NCI-H128 (cell line): ENCODE measurements at regions not wholly inside any gene's neighbourhood (a gene's known extent, or its start where the extent isn't known, plus 50 kb on each side); places are given as distances from the start of the nearest gene placed in this dataset.

Experiments used
- DNase-seq: peaks from one replicate; lab custom pipeline; 2025; ENCODE audit not compliant: unreplicated experiment; lab: John Stamatoyannopoulos, UW

- no peak for DNase-seq
Observed at GRCh38 chr5:126364206-126364902, 58.9 kb upstream of the GRAMD2B start.

- DNase-seq = no peak
Observed at GRCh38 chr5:126365446-126366198, 57.6 kb upstream of the GRAMD2B start.

GRCh38 chr5:126366199-126366560, 57.0 kb upstream of the GRAMD2B start:
- DNase-seq = no peak

GRCh38 chr5:126368239-126368812, 54.9 kb upstream of the GRAMD2B start:
- no peak for DNase-seq

- DNase-seq = no peak
Observed at GRCh38 chr5:126369083-126369482, 54.1 kb upstream of the GRAMD2B start.

DNA sequence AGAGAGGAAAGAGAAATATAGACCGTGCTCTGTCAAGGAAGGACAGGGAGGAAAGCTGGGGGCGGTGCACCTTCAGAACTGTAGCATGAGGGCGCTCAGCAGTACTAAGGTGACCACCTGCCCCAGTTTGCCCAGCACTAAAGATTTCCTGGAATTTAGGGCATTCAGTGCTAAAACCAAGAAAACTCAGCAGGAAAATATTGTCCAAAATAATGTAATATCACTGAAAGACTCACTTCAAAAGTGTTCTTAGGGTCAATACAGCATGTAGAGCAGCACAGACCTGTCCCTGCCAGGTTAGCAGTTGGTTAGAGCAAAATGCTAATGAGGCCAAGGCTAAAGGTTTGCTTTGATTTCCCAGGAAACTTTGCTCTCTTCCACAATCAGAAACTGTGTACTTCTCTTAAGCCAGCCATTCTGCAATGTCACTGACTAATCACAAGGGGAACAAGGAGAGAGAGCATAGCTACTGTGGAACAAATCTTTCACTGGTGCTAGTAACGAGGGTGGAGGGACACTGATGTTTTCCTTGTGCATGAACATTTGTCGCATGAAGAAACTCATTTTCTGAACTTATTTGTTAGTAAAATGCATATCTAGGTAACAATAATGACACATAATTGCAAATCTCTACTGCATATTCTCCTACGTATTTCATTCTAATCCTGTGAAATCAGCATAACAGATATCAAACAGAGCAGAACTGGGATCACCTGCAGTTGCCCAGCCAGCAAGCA, 53.0 kb upstream of the GRAMD2B start:
- no peak for DNase-seq

- DNase-seq = no peak
Observed at GRCh38 chr5:126370796-126371718, 52.2 kb upstream of the GRAMD2B start.

DNA sequence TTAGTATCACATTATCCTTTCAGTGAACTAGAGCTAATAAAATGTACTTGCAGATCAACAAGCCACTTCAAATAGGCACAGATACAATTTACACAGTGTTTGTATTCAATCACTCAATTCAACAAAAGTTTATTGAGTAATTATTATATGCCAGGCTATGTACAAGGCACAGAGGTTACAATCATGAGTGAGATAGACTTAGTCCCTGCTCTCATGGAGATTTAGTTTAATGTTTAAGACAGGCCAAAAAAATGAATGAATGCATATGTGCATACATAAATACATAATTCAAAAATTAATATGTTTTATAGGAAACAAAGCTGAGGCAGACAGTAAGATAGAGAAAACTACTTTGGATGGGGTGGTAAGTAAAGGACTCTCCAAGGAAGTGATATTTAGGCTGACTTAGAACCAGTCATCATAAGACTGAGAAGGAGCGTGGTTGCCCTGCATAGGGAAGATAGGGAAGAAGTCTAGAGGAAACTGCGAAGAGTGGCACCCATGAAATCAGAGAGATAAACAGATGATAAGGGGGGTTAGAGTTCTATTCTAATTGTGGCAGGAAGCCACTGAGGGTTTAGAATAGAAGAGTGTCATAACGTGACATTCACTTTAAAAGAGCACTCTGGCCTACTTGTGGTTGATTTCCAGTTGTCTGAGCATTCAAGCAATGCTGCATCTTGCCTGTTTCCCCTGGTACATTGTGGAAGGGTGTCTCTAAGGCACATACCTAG, 49.7 kb upstream of the GRAMD2B start:
- DNase-seq = no peak
